ENCODE measurements at regions not wholly inside any gene's neighbourhood (a gene's known extent, or its start where the extent isn't known, plus 50 kb on each side); places are given as distances from the start of the nearest gene placed in this dataset.

DNA sequence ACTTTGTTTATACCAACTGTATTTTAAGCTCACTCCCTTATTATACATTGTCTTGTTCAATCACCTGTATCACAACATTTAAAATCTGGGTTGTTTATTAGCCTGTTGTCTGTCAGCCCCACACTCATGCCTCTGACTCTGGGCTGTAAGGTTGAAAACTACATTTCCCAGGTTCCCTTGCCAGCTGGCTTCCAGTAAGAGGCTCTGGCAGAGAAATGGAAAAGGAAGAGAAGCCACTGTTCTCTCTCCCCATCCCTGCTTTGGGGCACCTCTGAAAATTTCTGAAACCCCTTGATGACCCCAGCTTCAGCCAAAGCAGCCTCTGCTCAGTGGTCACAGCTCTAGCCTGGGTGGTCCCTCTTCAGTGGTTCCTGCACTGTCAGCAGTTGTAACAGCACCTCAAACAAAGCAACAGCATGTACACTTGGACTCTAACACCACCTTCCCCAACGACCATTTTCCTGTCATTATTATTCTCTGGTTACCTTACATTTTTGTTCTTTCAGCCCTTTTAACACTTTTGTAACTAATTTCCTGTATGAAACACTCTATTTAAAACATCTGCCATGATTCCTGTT lies 108.9 kb upstream of the LGALSL start:
- no peak for DNase-seq

DNA sequence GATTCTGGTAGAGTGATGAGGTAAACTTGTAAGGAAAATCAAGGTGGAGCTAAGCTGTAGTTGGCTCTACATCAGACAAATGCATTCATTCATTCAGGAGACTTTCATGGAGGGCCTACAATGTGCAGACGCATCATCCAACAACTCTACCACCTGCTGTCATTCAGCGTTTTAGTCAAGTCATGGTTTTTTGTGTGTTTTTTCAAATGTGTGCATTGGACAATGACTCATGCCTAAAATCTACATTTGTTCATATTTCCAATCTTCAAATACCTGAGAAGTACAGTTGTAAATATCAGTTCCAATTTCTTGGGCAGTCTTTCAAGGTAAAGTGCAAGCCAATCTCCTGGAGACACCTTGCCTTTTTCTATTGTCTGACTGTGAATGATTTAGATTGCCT lies 108.0 kb upstream of the LGALSL start:
- no peak for DNase-seq

DNA sequence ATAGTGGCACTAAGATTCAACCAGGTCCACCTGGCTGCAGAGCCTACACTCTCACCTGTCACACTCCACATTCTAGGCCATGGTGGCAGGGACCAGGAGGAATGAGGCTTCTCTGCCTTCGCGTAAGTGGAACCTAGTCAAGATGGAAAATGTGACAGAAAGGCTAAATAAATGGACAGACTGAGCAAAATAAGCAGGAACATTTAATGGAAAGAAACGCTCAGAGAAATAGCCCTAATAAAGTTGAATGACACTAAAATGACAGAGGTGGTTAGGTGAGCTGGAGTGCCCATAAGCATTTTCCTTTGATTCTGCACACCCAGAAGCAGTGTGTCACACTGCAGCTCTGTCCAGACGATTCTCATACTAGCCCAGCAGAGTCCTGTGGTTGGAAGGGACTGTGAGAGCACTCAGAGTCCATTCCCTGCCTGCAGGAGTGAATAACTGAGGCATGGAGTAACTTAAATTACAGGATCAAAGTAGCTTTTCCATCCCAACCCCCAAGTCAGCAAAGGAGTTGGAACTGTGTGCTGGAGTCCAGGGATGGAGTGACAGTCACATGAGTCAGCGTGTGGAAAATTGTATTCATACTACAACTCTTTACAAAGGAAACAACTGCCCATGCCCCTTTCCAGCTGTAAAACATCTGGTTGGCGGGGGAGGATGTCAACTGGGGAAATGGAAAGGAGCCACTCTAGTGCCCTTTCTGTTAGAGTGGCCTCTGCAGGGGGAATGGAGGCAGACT lies 105.4 kb upstream of the LGALSL start:
- DNase-seq: no peak

DNA sequence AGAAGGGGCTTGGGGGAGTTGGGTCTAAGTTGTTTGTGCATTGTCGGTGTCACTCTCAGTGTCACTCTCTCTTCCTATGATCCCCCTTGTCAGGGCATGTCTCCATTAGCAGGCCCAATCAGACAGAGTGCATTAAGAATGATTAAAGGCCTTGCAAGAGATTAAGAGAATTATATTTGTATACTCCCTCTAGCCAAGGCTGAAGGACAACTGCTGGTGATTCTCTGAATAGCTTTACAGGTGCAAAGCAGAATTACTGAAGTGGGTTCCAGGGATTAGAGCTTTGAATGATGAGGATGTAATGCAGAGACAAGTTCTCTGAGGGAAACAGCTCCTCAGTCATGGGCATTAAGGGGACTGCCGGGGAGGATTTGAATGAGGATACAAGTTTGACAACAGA lies 104.8 kb upstream of the LGALSL start:
- DNase-seq: no peak

DNA sequence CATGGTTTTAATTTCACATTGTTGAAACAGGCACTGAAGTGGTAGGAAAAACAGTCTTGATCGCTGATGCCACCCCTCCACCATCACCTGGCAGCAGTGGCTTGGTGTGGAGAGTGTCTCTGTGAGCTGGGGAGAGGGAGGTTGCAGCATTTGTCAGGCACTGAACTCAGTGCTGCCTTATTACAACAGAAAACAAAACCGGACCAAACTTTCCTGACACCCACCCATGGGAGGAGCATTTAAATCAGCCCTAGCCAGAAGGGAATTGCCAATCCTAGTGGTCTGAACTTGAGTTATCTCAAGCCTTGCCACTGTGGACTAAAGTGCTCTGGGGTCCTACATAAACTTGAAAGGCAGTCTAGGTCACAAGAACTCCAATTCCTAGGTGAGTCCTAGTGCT lies 103.0 kb upstream of the LGALSL start:
- DNase-seq: no peak

DNA sequence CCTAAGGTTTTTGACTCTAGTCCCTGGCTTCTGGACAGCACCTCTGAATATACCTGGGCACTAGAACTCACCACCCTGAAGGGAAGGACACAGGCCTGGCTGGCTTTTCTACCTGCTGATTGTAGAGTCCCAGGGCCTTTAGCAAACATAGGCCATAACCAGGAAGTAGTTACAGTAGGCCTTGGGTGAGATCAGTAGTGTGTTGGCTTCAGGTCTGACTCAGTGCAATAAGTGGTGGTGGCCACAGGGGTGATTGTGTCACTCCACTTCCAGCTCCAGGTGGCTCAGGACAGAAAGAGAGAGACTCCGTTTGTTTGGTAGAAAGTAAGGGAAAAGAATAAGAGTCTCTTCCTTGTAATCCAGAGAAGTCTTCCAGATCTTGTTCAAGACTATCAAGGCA lies 101.7 kb upstream of the LGALSL start:
- DNase-seq: no peak

DNA sequence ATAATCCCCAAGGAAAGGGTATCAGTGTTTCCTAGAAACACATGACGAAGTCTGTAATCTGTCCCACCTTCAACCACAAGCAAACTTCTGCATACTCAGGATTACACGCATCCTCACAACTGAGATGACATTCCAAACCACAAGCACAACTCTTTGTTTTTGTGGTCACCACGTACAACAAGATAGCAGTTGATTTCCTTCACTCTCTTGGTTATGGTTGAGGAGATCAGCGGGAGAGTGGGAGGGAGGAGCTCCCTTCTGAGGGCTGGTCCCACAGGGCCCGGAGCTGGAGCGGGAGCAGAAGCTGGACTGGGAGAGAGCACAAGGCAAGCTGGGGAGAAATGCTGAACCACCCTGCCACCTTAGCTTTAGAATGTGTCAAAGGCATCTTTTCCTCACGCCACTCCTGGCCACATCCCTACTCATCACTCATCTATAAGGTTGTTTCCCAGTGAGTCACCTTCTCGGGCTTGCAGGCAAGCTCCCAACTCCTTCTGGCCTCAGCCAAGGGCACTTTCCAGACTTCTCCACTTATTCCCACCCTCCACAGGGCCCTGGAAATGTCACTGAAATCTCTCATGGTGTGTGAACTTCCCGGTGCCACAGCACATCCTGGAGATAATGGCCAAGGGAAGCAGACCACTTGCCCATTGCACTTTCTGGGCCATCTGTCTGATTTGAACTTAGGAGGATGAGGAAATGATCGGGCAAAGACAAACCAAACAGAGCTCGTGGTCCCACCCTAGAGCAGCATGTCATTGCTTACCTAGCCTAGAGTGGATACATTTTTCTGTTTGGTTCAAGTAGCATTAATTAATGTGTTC lies 98.9 kb upstream of the LGALSL start:
- DNase-seq: no peak

DNA sequence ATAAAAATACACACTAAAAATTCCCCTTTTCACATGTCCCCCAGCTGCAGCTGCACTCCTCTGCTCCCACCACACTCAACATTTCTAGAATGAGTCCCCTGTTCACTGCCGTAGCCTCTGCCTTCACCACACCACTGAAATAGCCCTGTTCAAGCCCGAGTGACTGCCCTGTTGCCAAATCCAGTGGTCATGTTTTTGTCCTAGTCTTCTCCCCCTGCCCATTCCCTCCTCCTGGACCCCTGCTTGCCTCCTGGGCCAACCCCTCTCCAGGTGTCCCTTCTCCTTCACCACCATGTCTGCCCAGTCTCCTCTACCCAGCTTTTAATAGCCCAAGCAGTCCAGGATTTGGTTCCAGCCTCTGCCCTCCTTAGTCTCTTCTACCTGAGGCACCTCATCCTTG lies 97.1 kb upstream of the LGALSL start:
- DNase-seq: no peak

DNA sequence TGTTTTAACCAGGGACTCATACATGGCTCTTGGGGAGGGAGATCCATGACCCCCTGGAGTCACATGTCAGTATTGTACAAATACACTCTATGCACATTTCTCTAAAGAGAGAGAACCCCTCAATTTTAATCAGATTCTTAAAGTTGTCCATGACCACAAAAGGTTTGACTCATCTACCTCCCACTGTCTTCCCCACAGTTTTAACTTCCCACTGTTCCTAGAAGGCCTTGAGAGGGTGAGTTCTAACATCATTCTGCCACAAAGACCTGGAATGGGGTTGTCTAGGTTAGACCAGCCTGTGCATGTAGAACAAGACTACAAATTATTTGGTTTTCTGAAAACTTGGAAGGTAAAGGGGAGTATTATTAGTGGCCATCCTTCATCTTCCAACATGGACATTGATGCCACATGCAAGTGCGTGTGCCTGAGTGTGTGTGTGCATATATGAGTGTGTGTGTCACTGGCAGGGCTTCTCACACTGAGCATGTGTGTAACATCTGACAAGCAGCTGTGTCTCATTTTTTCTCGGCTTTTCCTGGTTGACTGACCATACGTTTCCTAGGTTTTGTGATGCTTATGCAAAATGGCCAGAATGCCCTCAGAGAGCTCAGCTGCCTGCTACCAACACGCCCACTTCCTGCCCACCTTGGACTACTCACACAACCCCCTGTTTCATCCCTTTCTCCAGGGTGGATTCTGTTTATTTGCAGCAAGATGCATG lies 94.6 kb upstream of the LGALSL start:
- no peak for DNase-seq

DNA sequence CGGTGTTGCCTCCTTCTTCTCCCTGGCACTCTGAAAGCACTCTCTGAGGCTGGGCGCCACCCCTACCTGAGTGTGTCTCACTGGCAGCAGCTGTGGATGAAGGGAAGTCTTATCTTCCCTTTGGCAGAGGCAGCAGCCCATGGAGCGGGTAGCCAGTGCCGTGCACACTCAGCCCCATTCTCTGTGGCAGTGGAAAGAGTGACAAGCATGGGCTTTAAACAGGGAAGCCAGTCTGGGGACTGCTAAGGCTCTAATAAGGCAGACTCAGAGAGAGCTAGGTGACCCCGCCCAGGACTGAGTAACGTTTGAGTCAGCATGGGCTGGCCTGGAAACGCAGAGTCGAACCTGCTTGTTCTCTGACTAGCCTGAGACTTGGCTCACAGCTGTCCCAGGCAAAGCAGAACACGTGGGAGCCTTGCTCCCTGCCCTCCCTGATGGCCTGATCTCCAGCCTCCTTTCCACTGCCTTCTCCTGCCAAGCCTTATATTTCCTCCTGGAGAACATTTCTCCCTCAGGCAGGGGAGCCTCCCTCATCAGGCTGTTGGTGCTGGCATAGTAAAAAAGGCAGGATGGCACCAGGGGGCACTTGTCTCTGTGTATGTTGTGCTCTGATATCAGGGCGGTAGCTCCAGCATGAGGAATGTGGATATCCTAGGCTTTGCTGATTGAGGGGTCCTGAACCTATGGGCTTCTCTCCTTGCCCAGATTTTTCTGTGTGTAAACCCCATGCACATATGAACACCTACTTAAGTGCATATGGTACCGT lies 93.9 kb upstream of the LGALSL start:
- DNase-seq: no peak

DNA sequence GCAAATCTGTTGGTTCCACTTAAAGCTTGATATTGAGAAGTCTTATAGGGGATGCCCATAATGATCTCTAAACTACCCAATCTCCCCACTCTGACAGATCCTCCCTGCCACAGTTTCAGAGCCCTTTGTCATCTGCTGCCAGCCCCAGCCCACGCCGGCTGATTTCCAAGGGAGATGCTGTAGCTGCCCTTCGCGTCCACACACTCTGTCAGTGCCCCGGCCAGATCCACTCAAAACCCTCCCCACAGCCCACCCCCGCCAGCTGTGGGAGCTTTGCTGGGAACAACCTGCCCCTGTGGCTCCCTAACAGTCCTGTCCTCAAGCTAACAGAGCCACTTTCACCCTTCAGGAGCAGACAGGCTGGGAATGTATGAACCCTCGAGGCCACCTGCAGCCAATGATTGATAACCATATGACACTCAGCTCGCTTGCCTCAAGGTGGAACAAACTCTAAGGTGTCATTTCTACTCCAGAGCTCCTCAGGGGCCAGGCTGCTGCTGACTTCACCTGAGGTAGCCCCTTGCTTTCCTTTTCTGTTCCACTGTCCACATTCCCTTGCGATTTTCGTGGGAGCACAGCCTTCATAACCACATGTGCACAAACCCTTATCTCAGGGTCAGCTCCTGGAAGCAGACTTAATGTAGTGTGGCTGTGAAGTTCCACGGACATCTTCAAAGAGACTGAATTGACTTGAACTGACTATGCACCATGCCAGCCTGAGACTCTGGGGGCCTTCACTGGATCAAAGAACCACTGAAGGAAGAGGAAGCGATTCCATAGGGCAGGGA lies 92.6 kb upstream of the LGALSL start:
- no peak for DNase-seq

DNA sequence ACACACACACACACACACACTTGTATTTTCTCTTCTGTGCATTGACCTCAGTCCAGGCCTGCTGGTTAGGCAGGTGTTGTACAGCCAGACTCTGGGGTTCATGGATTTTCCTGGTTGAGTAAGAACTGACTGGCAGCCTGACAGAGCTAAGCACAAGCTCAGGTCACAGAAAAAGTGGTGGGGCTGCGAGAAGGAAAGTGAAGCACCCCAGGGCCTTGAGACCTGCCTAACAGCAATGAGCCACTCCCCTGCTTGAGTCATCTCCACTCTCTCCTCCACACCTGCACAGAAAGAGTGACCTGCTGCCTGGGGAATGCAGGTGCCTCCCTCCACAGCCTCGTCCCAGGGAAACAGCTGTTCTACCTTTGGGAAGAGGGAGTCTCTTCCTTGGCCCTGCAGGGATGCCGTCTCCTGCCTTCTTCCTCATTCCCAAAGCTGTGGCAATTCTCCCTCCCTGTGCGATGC lies 91.4 kb upstream of the LGALSL start:
- DNase-seq: no peak

DNA sequence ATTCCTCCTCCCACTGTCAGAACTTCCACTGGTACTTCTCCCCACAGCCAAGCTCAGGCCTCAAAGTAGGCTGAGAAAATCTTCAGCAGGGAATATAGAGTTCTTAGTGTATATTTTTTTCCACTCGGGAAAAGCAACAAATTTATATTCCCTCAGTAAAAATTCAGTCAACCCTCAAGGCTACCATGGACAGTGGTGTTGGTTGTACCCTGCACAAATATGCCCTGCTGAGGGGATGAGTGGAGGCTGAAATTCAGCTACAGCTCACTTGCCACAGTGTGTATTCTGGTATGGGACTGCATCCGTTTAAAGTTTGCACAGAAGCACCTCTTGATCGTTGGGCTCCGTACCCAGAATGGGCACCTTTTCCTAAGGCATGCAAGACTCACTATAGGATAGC lies 90.8 kb upstream of the LGALSL start:
- DNase-seq: no peak

DNA sequence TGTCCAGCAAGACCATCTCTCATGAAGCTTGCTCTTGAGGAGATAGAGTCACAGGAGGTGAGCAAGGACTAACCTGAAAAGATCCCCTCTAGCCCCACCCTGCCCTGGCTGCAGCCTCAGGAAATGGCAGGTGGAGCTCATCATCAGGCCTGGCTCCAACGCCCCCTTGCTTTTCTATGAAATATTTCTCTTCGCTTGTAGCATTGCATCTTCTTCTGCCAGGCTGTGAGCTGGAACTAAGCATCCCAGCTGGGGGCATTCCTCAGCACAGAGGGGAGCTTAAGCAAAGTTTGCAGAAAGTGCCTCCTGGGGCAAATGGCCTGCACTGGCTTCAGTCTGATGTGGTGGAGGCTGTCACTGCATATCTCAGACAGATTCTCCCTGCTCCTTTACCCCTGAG lies 90.1 kb upstream of the LGALSL start:
- DNase-seq: no peak

DNA sequence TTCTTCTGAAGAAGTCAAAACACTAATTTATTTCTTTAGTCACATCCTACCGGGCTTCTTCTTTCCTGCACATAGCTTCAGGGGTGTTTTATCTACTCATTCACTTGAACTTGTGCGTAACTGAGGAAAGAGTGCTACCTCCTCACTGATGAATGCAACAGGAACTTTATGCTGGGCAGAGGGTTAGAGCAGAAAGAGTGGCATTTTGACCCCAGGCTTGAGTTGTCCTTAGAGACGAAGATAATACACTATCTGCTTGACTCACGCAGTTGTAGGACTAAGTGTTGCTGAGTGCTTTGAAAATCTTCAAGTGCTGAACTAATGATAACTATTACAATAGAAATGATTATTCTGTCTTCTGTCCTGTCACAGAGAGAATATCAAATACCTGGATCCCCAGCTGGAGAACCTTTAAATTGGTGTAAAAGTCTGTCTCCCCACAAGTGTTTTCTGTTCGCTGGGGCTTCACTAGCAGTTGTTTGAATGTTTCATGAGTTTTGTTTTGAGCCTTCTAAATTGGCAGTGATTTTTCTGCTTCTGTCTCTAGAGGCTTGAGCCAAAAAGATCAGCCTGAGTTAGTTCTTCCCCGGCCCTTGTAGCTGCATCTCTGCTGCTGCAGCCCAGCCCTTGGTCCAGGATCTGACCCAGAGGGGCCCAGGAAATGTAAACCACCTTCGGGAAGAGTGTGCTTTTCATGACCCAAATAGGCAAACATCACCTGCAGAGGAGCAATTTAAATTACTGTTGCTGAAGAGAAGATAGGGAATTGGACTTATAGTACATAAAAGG lies 86.3 kb upstream of the LGALSL start:
- DNase-seq: no peak

DNA sequence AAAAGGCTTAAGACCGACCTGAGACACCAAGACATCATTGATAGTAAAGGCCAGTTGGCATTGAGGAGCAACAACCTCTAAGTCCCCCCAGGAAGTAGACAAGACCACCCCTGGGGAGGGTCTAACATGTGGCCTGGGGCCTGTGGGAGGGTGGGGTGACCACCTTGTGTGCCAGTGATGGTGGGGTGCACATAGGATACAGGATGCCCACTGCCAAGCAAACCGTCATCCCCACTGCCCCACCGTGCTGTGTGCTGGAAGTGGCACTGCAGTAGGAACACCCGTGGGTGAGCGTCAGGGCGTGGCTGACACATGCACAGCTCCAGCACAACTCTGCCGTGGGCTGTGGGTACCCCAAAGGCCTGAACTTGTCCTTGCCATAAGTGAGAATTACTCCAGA lies 84.3 kb upstream of the LGALSL start:
- no peak for DNase-seq

DNA sequence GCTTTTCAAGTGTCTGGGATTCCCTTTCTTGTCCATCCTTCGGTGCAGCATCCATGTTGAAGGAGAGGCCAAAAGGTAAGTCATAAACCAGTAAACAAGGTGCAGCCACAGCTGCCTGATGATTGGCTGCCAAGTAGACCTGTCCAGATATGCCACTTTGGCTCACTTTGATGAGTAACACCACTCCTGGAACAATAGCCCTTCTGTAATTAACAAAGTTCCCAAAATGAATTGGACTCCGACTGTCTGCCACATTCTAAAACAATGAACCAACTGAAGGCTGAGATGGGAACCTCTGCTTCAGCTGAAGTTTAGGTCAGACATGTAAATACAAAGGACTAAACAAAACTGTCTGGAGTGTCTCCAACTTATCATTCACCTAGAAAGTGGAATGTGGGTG lies 82.2 kb upstream of the LGALSL start:
- no peak for DNase-seq

DNA sequence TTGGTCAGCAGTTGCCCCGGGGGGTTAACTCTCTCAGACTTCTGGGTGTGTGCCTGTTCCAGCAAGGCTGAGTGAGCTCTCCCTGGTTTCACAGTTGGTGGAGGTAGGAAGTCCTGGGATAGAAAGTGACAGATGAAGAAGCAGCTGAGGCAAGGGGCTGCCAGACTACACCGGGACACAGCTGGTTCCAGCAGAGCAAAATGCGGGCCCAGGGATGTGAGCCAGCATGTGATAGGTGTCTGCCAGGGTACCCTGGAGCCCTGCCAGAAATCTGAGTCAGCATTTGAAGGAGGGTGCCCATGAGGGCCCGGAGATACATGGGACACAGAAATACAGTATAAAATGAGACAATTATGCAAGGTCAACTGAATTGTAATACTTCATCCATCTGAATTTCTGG lies 79.3 kb upstream of the LGALSL start:
- no peak for DNase-seq

DNA sequence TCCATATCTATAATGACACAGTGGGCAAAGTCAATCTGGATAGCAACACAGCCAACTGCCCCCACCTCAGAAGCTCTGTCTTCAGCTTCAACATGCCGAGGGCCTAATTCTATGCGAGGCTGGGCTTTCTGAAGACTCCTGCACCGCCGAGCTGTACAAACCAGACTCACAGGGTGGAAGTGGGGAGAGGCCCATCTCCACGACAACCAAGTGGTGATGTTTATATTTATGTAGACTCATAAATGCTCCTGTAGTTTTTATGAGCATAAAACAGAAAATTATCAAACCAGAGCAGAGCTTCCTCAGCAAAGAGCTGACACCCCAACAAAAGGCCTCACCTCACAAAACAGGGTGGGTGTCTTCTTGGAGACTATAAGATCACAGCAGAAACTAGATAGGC lies 77.0 kb upstream of the LGALSL start:
- DNase-seq: no peak

DNA sequence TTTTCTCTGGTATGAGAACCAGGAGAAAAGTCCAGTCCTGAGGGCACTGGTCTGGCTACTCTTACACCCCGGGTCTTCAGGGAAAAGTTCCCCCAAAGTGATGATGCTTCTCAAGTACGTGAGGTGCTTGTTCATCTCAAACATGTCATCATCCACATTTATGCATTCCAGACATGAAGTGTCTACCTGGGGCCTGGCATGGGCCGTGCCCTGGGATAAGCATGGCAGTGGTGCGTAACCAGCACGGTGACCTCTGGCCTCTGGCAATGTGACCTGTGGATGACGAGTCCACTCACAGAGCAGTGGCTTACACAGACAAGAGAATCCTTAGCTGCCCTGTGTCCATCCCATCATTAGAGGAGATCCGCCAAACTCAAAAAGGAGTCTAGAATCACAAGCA lies 74.8 kb upstream of the LGALSL start:
- no peak for DNase-seq
